SK-N-SH treated with all-trans-retinoic acid at 6 μM for 48 hours (cell line): ENCODE measurements at regions not wholly inside any gene's neighbourhood (a gene's known extent, or its start where the extent isn't known, plus 50 kb on each side); places are given as distances from the start of the nearest gene placed in this dataset.
"Not testable (repeated sequence)": the region's sequence is repeated elsewhere in the genome, so short reads cannot be mapped to it uniquely, and the experiment has no call there.

Source experiments
- ATAC-seq: fragments of 200-7000 bp; cut with Tn5 transposase; 3 replicates; pipeline ENCODE4 v1.9.1; 2020; ENCODE audit warnings: mild to moderate bottlenecking, moderate library complexity
- BACH2 ChIP-seq: fragments of 250-450 bp; sonication (Bioruptor Pico); IDR thresholded peaks from 2 replicates; pipeline ENCODE4 v1.9.0; 2021; ENCODE audit warnings: mild to moderate bottlenecking, borderline replicate concordance
- CSDC2 ChIP-seq: fragments of 250-450 bp; sonication (Bioruptor Pico); IDR thresholded peaks from 2 replicates; pipeline ENCODE4 v1.5.0; 2020; ENCODE audit warnings: mild to moderate bottlenecking, moderate library complexity
- ESRRG ChIP-seq: fragments of 250-450 bp; sonication (Bioruptor Pico); IDR thresholded peaks from 2 replicates; pipeline ENCODE4 v1.6.1; 2021; ENCODE audit warnings: mild to moderate bottlenecking
- GLIS3 ChIP-seq: fragments of 250-450 bp; sonication (Bioruptor Pico); IDR thresholded peaks from 2 replicates; pipeline ENCODE4 v1.5.0; 2020; ENCODE audit warnings: mild to moderate bottlenecking, moderate library complexity
- ISL1 ChIP-seq: fragments of 250-450 bp; sonication (Bioruptor Pico); IDR thresholded peaks from 2 replicates; pipeline ENCODE4 v2.1.2; 2022; ENCODE audit warnings: mild to moderate bottlenecking, moderate library complexity
- OSR1 ChIP-seq: fragments of 250-450 bp; sonication (Bioruptor Pico); IDR thresholded peaks from 2 replicates; pipeline ENCODE4 v1.8.0; 2022; ENCODE audit warnings: moderate library complexity, mild to moderate bottlenecking, inconsistent platforms
- PATZ1 ChIP-seq: fragments of 250-450 bp; sonication (Bioruptor Pico); IDR thresholded peaks from 2 replicates; pipeline ENCODE4 v1.8.0; 2020; ENCODE audit warnings: mild to moderate bottlenecking, moderate library complexity, borderline replicate concordance
- PPARA ChIP-seq: fragments of 250-450 bp; sonication (Bioruptor Pico); IDR thresholded peaks from 2 replicates; pipeline ENCODE4 v1.5.0; 2020; ENCODE audit warnings: mild to moderate bottlenecking, borderline replicate concordance
- SNAI2 ChIP-seq: fragments of 250-450 bp; sonication (Bioruptor Pico); IDR thresholded peaks from 2 replicates; pipeline ENCODE4 v1.5.0; 2020; ENCODE audit warnings: mild to moderate bottlenecking, moderate library complexity
- TOX ChIP-seq: fragments of 250-450 bp; sonication (Bioruptor Pico); IDR thresholded peaks from 2 replicates; pipeline ENCODE4 v1.8.0; 2021; ENCODE audit warnings: mild to moderate bottlenecking, moderate library complexity, borderline replicate concordance
- TSHZ2 ChIP-seq: fragments of 250-450 bp; sonication (Bioruptor Pico); IDR thresholded peaks from 2 replicates; pipeline ENCODE4 v1.5.0; 2020; ENCODE audit warnings: mild to moderate bottlenecking, moderate library complexity
- ZC3H10 ChIP-seq: fragments of 250-450 bp; sonication (Bioruptor Pico); IDR thresholded peaks from 2 replicates; pipeline ENCODE4 v1.5.1; 2021; ENCODE audit warnings: mild to moderate bottlenecking, moderate library complexity
- ZFP3 ChIP-seq: fragments of 250-450 bp; sonication (Bioruptor Pico); IDR thresholded peaks from 2 replicates; pipeline ENCODE4 v1.5.0; 2020; ENCODE audit warnings: mild to moderate bottlenecking, moderate library complexity
- ZFP30 ChIP-seq: fragments of 450-650 bp; formaldehyde crosslinking; IDR thresholded peaks from 2 replicates; pipeline ENCODE4 v1.5.0; 2022; ENCODE audit warnings: mild to moderate bottlenecking, moderate library complexity
- ZNF565 ChIP-seq: fragments of 450-650 bp; formaldehyde crosslinking; conservative IDR thresholded peaks from 2 replicates; pipeline ENCODE4 v1.5.0; 2020; ENCODE audit warnings: low read depth, mild to moderate bottlenecking, moderate library complexity
- ZNF70 ChIP-seq: fragments of 450-650 bp; formaldehyde crosslinking; IDR thresholded peaks from 2 replicates; pipeline ENCODE4 v1.5.0; 2020; ENCODE audit warnings: mild to moderate bottlenecking, moderate library complexity
- ZNF8 ChIP-seq: fragments of 450-650 bp; formaldehyde crosslinking; IDR thresholded peaks from 2 replicates; pipeline ENCODE4 v1.5.0; 2020; ENCODE audit warnings: mild to moderate bottlenecking, moderate library complexity
- TF ChIP-seq, protein P1 (sequence below): fragments of 250-450 bp; sonication (Bioruptor Pico); IDR thresholded peaks from 2 replicates; pipeline ENCODE4 v1.5.1; 2020; ENCODE audit warnings: low read depth, mild to moderate bottlenecking, moderate library complexity

GRCh38 chr2:81363800-81364199, 1059.2 kb upstream of the LRRTM1 start:
- ATAC-seq: no peak
- TF ChIP-seq CSDC2 (no peak), ZFP30 (no peak), SNAI2 (no peak), TOX (CRISPR knock-in tag) (no peak), ZNF565 (CRISPR knock-in tag) (no peak), ZNF70 (CRISPR knock-in tag) (no peak), GLIS3 (CRISPR knock-in tag) (no peak), ZFP3 (CRISPR knock-in tag) (no peak), TSHZ2 (CRISPR knock-in tag) (no peak), ZC3H10 (no peak), ESRRG (no peak), OSR1 (CRISPR knock-in tag) (no peak), PPARA (CRISPR knock-in tag) (no peak)
- TF ChIP-seq, protein P1, sequence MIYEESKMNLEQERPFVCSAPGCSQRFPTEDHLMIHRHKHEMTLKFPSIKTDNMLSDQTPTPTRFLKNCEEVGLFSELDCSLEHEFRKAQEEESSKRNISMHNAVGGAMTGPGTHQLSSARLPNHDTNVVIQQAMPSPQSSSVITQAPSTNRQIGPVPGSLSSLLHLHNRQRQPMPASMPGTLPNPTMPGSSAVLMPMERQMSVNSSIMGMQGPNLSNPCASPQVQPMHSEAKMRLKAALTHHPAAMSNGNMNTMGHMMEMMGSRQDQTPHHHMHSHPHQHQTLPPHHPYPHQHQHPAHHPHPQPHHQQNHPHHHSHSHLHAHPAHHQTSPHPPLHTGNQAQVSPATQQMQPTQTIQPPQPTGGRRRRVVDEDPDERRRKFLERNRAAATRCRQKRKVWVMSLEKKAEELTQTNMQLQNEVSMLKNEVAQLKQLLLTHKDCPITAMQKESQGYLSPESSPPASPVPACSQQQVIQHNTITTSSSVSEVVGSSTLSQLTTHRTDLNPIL: no peak
- TF ChIP-seq, all 23 proteins: peak for 0

- not testable (repeated sequence) for ATAC-seq
Measured at GRCh38 chr2:81362468-81362867, 1057.9 kb upstream of the LRRTM1 start.

GRCh38 chr2:81355436-81355835, 1050.9 kb upstream of the LRRTM1 start:
- no peak for ATAC-seq
- TF ChIP-seq ISL1 (CRISPR knock-in tag) (no peak), ZFP30 (no peak), BACH2 (CRISPR knock-in tag) (no peak), PATZ1 (CRISPR knock-in tag) (no peak), CSDC2 (no peak), ZNF8 (CRISPR knock-in tag) (no peak)

DNA sequence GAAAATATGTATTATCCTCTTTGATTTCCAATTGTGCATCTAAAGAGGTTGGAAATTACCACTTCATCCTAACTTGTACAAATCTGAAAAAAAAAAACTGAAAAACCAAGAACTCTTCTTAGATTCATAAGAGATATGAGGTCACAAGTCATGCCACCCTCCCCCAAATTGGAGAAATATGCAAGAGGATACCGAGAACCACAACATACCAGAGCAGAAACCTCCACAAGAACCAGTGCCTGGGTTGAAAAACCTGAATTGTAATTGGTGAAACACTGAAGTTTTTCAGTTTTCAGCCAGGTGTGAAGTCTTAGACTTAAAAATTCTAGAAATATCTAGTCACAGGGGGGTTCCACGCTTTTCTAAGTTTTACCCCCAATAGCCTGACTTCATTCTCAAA, 1029.5 kb upstream of the LRRTM1 start:
- TF ChIP-seq ESRRG: no peak
- no peak for TF ChIP-seq SNAI2
- TF ChIP-seq CSDC2: no peak
- ATAC-seq: no peak

GRCh38 chr2:81328968-81329367, 1024.4 kb upstream of the LRRTM1 start:
- ATAC-seq: no peak
- TF ChIP-seq GLIS3 (CRISPR knock-in tag) (no peak), TSHZ2 (CRISPR knock-in tag) (no peak), SNAI2 (no peak), ESRRG (no peak), ZC3H10 (no peak), CSDC2 (no peak), ISL1 (CRISPR knock-in tag) (no peak), BACH2 (CRISPR knock-in tag) (no peak)
- TF ChIP-seq, protein P1: no peak
